Activated B cell treated with CpG ODN at 0.5 μM for 24 hours (primary cell): ENCODE measurements at regions not wholly inside any gene's neighbourhood (a gene's known extent, or its start where the extent isn't known, plus 50 kb on each side); places are given as distances from the start of the nearest gene placed in this dataset.

Experiments used
- ATAC-seq: fragments of 200-7000 bp; cut with Tn5 transposase; one replicate; pipeline ENCODE4 v1.10.0; 2021; ENCODE audit warnings: low read depth, mild to moderate bottlenecking, moderate library complexity
- CTCF ChIA-PET: fragments of 350-600 bp; sonication (Branson Sonifier 250); formaldehyde crosslinking; loops from one replicate; lab custom pipeline; 2021; ENCODE audit warnings: antibody characterized with exemption; lab: Charles Lee
- POLR2A ChIA-PET: fragments of 350-600 bp; sonication (Branson Sonifier 250); formaldehyde crosslinking; loops from one replicate; lab custom pipeline; 2021; ENCODE audit warnings: antibody characterized with exemption; lab: Charles Lee
- DNase-seq: peaks from one replicate; pipeline ENCODE4 v3.0.0; 2022
- H3K27ac Mint-ChIP-seq: one replicate; pipeline ENCODE4 v1.8.0; 2020; ENCODE audit warnings: mixed read lengths
- H3K27me3 Mint-ChIP-seq: one replicate; pipeline ENCODE4 v1.8.0; 2021; ENCODE audit warnings: mixed read lengths
- H3K36me3 Mint-ChIP-seq: one replicate; pipeline ENCODE4 v1.8.0; 2021; ENCODE audit warnings: low read depth, mixed read lengths
- H3K4me1 Mint-ChIP-seq: one replicate; pipeline ENCODE4 v1.8.0; 2021; ENCODE audit warnings: mixed read lengths
- H3K4me3 Mint-ChIP-seq: one replicate; pipeline ENCODE4 v1.8.0; 2020; ENCODE audit warnings: mild to moderate bottlenecking, mixed read lengths
- H3K9me3 Mint-ChIP-seq: one replicate; pipeline ENCODE4 v1.8.0; 2020; ENCODE audit warnings: mixed read lengths
- intact Hi-C: fragments of 100-400 bp; cut with micrococcal nuclease; formaldehyde crosslinking; loops from one replicate; pipeline ENCODE4 v1.15.1; 2024
- TF ChIP-seq, protein P1 (sequence below): fragments of 200-600 bp; IDR thresholded peaks from one replicate; pipeline ENCODE4 v1.8.0; 2022; ENCODE audit warnings: antibody characterized with exemption, mild to moderate bottlenecking

DNA sequence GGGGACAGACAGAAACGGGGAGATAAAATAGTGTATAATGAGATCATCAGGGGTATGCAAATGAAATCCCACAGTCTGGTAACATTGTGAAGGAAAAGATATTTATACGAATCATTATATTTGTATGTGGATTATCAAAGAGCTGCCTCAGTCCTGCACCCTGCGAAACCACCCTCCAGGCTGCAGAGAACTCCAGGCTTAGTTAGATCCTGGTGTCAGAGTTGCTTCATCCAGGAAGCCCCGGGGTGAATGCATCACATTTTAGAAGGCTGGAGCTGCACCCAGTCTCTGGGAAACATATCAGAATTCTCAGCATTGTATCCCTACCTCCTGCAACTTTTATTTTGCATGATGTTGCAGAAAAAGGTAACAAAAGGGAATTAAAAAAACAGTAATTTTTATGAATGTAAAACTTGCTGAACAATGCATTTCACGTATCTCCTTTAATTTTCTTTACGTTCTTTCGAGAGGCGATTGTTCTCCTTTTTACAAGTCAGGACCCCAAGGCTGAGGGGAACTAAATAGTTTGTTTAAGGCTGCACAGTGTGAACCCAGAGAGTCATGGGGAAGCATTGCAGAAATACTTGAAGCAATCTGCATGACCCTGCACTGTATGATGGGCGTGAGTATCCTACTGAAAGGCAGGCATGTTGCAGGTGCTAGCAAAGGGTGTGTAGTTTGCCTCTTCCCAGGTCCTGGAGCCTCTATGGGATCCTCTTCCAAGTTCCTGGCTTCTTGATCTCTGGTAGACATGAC lies 299.5 kb upstream of the CLNK start:
- H3K27ac Mint-ChIP-seq = peak overlapping the region; percentile 53
- H3K4me1 Mint-ChIP-seq = peaks cover 20% of the 10 kb centered on the region
- POLR2A ChIA-PET = no interaction called here
- H3K9me3 Mint-ChIP-seq = peaks cover 5% of the 10 kb centered on the region
- intact Hi-C loops = loop anchor here (2.0 kb wide), 1 partner anchor 445 kb away; the partner anchor contains the start of gene HS3ST1
- no peaks in the 10 kb centered on the region for H3K36me3 Mint-ChIP-seq
- ATAC-seq (no peak), DNase-seq (no peak)
- no peaks in the 10 kb centered on the region for H3K27me3 Mint-ChIP-seq
- TF ChIP-seq, protein P1, sequence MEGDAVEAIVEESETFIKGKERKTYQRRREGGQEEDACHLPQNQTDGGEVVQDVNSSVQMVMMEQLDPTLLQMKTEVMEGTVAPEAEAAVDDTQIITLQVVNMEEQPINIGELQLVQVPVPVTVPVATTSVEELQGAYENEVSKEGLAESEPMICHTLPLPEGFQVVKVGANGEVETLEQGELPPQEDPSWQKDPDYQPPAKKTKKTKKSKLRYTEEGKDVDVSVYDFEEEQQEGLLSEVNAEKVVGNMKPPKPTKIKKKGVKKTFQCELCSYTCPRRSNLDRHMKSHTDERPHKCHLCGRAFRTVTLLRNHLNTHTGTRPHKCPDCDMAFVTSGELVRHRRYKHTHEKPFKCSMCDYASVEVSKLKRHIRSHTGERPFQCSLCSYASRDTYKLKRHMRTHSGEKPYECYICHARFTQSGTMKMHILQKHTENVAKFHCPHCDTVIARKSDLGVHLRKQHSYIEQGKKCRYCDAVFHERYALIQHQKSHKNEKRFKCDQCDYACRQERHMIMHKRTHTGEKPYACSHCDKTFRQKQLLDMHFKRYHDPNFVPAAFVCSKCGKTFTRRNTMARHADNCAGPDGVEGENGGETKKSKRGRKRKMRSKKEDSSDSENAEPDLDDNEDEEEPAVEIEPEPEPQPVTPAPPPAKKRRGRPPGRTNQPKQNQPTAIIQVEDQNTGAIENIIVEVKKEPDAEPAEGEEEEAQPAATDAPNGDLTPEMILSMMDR = no peak
- CTCF ChIA-PET = interaction anchor here (1.0 kb wide), 1 partner anchor 440 kb away, joined by 3 read pairs; no protein-coding TSS in a partner anchor
- H3K4me3 Mint-ChIP-seq = no peak overlapping the region

DNA sequence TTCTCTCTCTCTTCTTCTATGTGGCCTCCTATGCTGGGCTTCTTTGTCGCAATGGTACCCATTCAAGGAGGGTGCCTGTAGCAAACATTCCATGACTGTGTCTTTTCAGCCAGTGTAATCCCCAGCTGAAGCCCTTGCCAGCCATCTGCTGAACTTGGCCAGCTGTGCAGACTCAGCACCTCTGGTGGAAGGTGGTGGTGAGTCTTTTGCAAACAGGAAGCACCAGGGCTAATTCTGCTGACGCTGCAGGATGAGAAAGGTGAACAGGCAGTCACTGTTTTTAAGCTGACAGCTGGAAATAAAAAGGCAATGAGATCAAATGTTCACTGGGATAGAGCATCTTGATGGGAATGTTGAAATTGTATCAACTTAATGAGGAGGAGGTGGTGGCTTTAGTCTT lies 298.7 kb upstream of the CLNK start:
- no peaks in the 10 kb centered on the region for H3K27me3 Mint-ChIP-seq
- ChIA-PET POLR2A (interaction anchor here (1.2 kb wide), 1 partner anchor 117 kb away, joined by 4 read pairs; no protein-coding TSS in a partner anchor), CTCF (interaction anchor here (1.0 kb wide), 1 partner anchor 441 kb away, joined by 3 read pairs; no protein-coding TSS in a partner anchor)
- H3K36me3 Mint-ChIP-seq = no peaks in the 10 kb centered on the region
- peaks cover 1% of the 10 kb centered on the region for H3K9me3 Mint-ChIP-seq
- peaks cover 25% of the 10 kb centered on the region for H3K4me1 Mint-ChIP-seq
- TF ChIP-seq, protein P1 = no peak
- ATAC-seq = peak; percentile 74
- DNase-seq = no peak
- no peak overlapping the region for H3K27ac Mint-ChIP-seq
- intact Hi-C loops = loop anchor here (2.0 kb wide), 1 partner anchor 446 kb away; the partner anchor contains the start of gene HS3ST1
- H3K4me3 Mint-ChIP-seq = peak overlapping the region; percentile 25

DNA sequence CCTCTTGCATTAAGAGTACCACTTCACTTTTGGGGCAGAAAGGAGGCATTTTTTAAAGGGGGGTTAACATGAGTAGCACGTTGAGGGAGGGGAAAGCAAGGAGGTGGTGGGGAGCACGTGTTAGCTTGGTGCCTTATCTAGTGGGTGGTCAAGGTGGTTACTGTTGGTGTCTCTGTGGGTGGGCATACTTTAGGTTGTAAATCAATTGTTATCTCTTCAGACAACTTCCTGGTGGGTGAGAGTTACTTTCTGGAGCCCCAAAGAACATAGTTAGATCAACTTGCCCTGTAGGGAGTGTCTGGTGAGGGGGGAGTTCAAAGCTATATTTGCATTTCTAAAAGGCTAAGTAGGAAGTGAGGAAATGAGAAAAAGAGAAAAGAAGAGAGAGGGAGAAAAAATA lies 297.7 kb upstream of the CLNK start:
- Mint-ChIP-seq H3K27me3 (no peaks in the 10 kb centered on the region), H3K9me3 (peaks cover 5% of the 10 kb centered on the region), H3K4me3 (peak overlapping the region; percentile 7), H3K4me1 (peaks cover 34% of the 10 kb centered on the region), H3K27ac (peak overlapping the region; percentile 5), H3K36me3 (no peaks in the 10 kb centered on the region)
- ATAC-seq (no peak), DNase-seq (no peak)
- POLR2A ChIA-PET = interaction anchor here (1.2 kb wide), 1 partner anchor 117 kb away, joined by 4 read pairs; no protein-coding TSS in a partner anchor
- intact Hi-C loops = loop anchor here (2.0 kb wide), 1 partner anchor 446 kb away; the partner anchor contains the start of gene HS3ST1
- TF ChIP-seq, protein P1 = no peak
- CTCF ChIA-PET = no interaction called here

DNA sequence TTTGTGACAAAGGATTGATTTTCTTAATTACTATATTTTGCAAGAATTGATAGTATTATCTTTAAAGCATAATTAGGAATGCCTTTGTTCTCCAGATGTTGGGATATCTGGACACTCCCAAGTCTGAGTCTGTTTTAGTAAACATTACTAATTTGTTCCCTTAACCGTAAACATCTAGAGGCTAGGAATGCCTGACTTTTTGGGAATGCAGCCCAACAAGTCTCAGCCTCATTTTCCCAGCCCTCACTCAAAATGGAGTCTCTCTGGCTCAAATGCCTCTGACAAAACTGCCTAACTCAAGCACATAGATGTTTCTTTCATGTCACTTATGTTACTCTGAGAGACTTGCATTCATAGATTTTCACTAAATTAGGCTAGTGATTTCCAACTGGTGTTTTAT lies 297.0 kb upstream of the CLNK start:
- CTCF ChIA-PET = no interaction called here

DNA sequence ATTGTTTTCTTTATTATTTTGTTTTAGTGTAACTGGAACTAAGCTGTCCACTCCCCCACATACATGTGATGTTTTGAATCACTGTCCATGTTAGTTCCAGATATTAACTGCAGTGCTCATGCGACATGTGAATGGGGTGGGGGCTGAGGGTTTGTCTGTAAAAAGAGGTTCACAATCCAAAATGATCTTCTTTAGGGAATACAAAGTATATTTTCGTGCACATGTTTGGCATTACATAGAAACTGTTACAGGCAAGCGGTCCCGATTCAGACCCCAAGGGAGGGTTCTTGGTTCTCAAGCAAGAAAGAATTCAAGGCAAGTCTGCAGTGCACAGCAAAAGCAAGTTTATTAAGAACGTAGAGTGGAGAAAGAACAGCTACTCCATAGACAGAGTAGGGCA lies 296.5 kb upstream of the CLNK start:
- peaks cover 5% of the 10 kb centered on the region for H3K9me3 Mint-ChIP-seq
- POLR2A ChIA-PET = interaction anchor here (0.6 kb wide), 1 partner anchor 68 kb away, joined by 3 read pairs; no protein-coding TSS in a partner anchor
- CTCF ChIA-PET = no interaction called here

More for the DNA sequence above, 297.0 kb upstream of the CLNK start:
- no peaks in the 10 kb centered on the region for H3K27me3 Mint-ChIP-seq
- no peak overlapping the region for H3K27ac Mint-ChIP-seq
- ATAC-seq (no peak), DNase-seq (no peak)
- intact Hi-C loops = no loop called here
- H3K4me1 Mint-ChIP-seq = peaks cover 40% of the 10 kb centered on the region
- no peaks in the 10 kb centered on the region for H3K36me3 Mint-ChIP-seq
- TF ChIP-seq, protein P1 = no peak
- H3K4me3 Mint-ChIP-seq = no peak overlapping the region
- peaks cover 5% of the 10 kb centered on the region for H3K9me3 Mint-ChIP-seq
- POLR2A ChIA-PET = no interaction called here

More for the DNA sequence above, 296.5 kb upstream of the CLNK start:
- DNase-seq (no peak), ATAC-seq (no peak)
- H3K4me3 Mint-ChIP-seq = no peak overlapping the region
- H3K4me1 Mint-ChIP-seq = peaks cover 40% of the 10 kb centered on the region
- TF ChIP-seq, protein P1 = no peak
- H3K27ac Mint-ChIP-seq = no peak overlapping the region
- no peaks in the 10 kb centered on the region for H3K36me3 Mint-ChIP-seq
- no peaks in the 10 kb centered on the region for H3K27me3 Mint-ChIP-seq
- intact Hi-C loops = no loop called here
